Right lobe of liver (tissue), 4 donors: ENCODE measurements at regions not wholly inside any gene's neighbourhood (a gene's known extent, or its start where the extent isn't known, plus 50 kb on each side); places are given as distances from the start of the nearest gene placed in this dataset.

ENCODE experiments used
- CTCF ChIP-seq, 4 donors: fragments of 200-600 bp in 3 of 4; fragments of 450-650 bp in 1 of 4; IDR thresholded peaks; one replicate each; pipeline versions ENCODE4 v1.5.1 to v1.8.0; 2016 to 2022; ENCODE audit warnings: antibody characterized with exemption in 4 of 4, mild to moderate bottlenecking in 2 of 4
- POLR2A ChIP-seq: fragments of 450-650 bp; IDR thresholded peaks from one replicate; pipeline ENCODE4 v1.6.1; 2017; ENCODE audit warnings: antibody characterized with exemption, mild to moderate bottlenecking
- donor health status: DM: no; HTN: no; CAD: no.
- donor health status: DM: no; HTN: no; CAD: no.
- donor health status: DM: no; HTN: yes; CAD: no.

DNA sequence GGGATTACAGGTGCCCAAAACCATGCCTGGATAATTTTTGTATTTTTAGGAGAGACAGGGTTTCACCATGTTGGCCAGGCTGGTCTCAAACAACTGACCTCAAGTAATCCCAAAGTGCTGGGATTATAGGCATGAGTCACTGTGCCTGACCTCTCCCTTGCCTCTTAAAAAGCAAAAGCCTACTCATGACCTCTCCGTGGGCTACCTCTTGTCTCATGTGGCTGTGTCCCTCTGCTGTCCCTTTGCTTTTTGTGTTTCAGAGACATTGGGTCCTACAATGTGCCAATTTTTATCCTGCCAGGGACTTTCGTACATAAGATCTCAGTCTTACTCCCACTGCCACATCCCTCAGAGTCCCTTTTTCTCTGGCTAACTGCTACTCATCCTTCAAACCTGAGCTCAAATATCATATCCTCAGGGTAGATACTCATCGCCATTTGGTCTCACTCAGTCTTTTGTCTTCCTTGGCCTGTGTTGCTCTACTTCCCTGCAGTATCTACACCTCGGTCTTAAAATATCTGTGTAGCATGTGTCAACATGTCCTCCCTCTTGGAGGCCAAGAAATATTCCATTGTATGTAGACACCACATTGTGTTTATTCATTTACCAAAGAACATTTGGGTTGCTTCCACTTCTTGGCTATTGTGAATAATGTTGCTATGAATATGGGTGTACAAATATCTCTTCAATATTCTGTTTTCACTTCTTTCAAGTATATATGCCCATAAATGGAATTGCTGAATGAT, 465.0 kb upstream of the KLF6 start:
- TF ChIP-seq POLR2A = no peak
- no peak for TF ChIP-seq CTCF (IDR thresholded peaks at IDR 0.05)
